ENCODE measurements at regions not wholly inside any gene's neighbourhood (a gene's known extent, or its start where the extent isn't known, plus 50 kb on each side); places are given as distances from the start of the nearest gene placed in this dataset.

GRCh38 chr11:43071338-43071737 lies 240.5 kb upstream of the API5 start:
- TF ChIP-seq POLR2A (IDR thresholded peaks at IDR 0.05), result no peak
- Histone ChIP-seq H3K4me1 (no peaks in the 10 kb centered on the region), H3K9me3 (no peaks in the 10 kb centered on the region), H3K27ac (no peak overlapping the region), H3K36me3 (no peaks in the 10 kb centered on the region), H3K27me3 (no peaks in the 10 kb centered on the region), H3K4me3 (no peak overlapping the region)
- WGBS, 2 donors (ENCODE audit: low coverage in 1 of 2), result 71% methylated on average over 1 of the region's 1 CpG; no CpG with 5 or more reads in 1 of the 2 donors
- ATAC-seq, result no peak

DNA sequence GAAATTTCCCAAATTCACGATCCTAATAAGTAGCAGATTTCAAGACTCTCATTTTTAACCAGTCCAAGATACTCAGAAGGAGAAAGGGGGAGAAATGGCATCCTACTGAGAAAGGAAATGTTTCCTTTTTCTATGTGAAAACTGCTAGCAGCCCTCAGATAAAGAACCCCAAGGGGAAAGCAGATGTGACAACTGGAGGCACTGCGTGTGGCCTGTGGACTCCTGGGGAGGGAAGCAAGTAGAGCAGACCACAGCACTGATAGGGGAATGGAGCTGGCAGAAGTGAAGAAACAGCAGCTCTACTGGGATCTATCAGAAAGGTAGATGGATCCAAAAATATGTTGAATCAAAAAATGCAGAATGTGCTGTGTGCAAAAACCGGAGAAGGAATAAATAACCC lies 239.7 kb upstream of the API5 start:
- WGBS, 2 donors (ENCODE audit: low coverage in 1 of 2), result 45 to 48% methylated on average over 3 of the region's 3 CpGs
- Histone ChIP-seq H3K4me1 (no peaks in the 10 kb centered on the region), H3K36me3 (no peaks in the 10 kb centered on the region), H3K27ac (no peak overlapping the region), H3K27me3 (no peaks in the 10 kb centered on the region), H3K9me3 (no peaks in the 10 kb centered on the region), H3K4me3 (no peak overlapping the region)
- no peak for ATAC-seq
- no peak for TF ChIP-seq EP300 (IDR thresholded peaks at IDR 0.05)
- no peak for TF ChIP-seq POLR2A (IDR thresholded peaks at IDR 0.05)
- TF ChIP-seq, protein P1, sequence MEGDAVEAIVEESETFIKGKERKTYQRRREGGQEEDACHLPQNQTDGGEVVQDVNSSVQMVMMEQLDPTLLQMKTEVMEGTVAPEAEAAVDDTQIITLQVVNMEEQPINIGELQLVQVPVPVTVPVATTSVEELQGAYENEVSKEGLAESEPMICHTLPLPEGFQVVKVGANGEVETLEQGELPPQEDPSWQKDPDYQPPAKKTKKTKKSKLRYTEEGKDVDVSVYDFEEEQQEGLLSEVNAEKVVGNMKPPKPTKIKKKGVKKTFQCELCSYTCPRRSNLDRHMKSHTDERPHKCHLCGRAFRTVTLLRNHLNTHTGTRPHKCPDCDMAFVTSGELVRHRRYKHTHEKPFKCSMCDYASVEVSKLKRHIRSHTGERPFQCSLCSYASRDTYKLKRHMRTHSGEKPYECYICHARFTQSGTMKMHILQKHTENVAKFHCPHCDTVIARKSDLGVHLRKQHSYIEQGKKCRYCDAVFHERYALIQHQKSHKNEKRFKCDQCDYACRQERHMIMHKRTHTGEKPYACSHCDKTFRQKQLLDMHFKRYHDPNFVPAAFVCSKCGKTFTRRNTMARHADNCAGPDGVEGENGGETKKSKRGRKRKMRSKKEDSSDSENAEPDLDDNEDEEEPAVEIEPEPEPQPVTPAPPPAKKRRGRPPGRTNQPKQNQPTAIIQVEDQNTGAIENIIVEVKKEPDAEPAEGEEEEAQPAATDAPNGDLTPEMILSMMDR (IDR thresholded peaks at IDR 0.05), result no peak
- no peak for TF ChIP-seq POLR2AphosphoS5 (IDR thresholded peaks at IDR 0.05)

- TF ChIP-seq, protein P1 (IDR thresholded peaks at IDR 0.05), result no peak
- TF ChIP-seq POLR2AphosphoS5 (IDR thresholded peaks at IDR 0.05) (no peak), POLR2A (IDR thresholded peaks at IDR 0.05) (no peak), EP300 (IDR thresholded peaks at IDR 0.05) (no peak)
- no peaks in the 10 kb centered on the region for H3K4me1 ChIP-seq
- H3K9me3 ChIP-seq, result no peaks in the 10 kb centered on the region
- no peak overlapping the region for H3K27ac ChIP-seq
- ATAC-seq, result no peak
- H3K4me3 ChIP-seq, result no peak overlapping the region
- no peaks in the 10 kb centered on the region for H3K36me3 ChIP-seq
- WGBS, 2 donors (ENCODE audit: low coverage in 1 of 2), result 59 to 69% methylated on average over 4 of the region's 4 CpGs
- H3K27me3 ChIP-seq, result no peaks in the 10 kb centered on the region
Observed at GRCh38 chr11:43072911-43073310, 238.9 kb upstream of the API5 start.

DNA sequence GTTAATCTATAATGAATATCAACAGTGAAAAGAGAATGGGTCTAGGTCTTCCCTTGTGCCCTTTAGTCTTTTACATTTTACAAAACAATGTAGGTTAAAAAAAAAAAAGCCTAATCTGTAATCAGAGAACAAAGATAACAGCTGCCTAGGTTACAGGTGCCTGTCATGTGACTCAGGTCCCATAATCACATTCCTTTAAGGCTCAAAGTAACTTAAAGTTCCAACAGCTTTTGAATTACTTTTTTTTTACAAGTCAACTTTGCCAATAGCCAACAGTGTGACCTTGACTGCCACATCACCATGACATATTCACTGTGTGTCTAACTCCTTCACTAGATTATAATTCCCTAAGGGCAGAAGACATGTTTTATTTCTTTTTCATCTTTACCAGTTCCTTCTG lies 237.0 kb upstream of the API5 start:
- Histone ChIP-seq H3K27ac (no peak overlapping the region), H3K36me3 (no peaks in the 10 kb centered on the region), H3K9me3 (no peaks in the 10 kb centered on the region), H3K27me3 (no peaks in the 10 kb centered on the region), H3K4me1 (no peaks in the 10 kb centered on the region), H3K4me3 (no peak overlapping the region)
- no peak for ATAC-seq
- TF ChIP-seq POLR2A (IDR thresholded peaks at IDR 0.05) (no peak), POLR2AphosphoS5 (IDR thresholded peaks at IDR 0.05) (no peak), EP300 (IDR thresholded peaks at IDR 0.05) (no peak)

GRCh38 chr11:43101113-43101512 lies 210.7 kb upstream of the API5 start:
- Histone ChIP-seq H3K9me3 (peaks cover 0 to 4% (median 0%) of the 10 kb centered on the region in 3 donors), H3K4me1 (no peaks in the 10 kb centered on the region), H3K27ac (no peak overlapping the region), H3K36me3 (no peaks in the 10 kb centered on the region), H3K4me3 (no peak overlapping the region), H3K27me3 (no peaks in the 10 kb centered on the region)
- TF ChIP-seq, protein P1 (IDR thresholded peaks at IDR 0.05), result no peak
- TF ChIP-seq POLR2AphosphoS5 (IDR thresholded peaks at IDR 0.05) (no peak), EP300 (IDR thresholded peaks at IDR 0.05) (no peak), POLR2A (IDR thresholded peaks at IDR 0.05) (no peak)
- no peak for ATAC-seq

GRCh38 chr11:43116071-43116470 lies 195.7 kb upstream of the API5 start:
- H3K27me3 ChIP-seq, result no peaks in the 10 kb centered on the region
- 14 to 33% methylated on average over 1 of the region's 1 CpG for WGBS, 2 donors (ENCODE audit: low coverage in 1 of 2)
- no peaks in the 10 kb centered on the region for H3K9me3 ChIP-seq
- no peak overlapping the region for H3K27ac ChIP-seq
- no peaks in the 10 kb centered on the region for H3K36me3 ChIP-seq
- no peak for ATAC-seq
- H3K4me3 ChIP-seq, result no peak overlapping the region
- H3K4me1 ChIP-seq, result no peaks in the 10 kb centered on the region
- TF ChIP-seq POLR2A (IDR thresholded peaks at IDR 0.05) (no peak), EP300 (IDR thresholded peaks at IDR 0.05) (no peak), POLR2AphosphoS5 (IDR thresholded peaks at IDR 0.05) (no peak)
- TF ChIP-seq, protein P1 (IDR thresholded peaks at IDR 0.05), result no peak

Measured in gastroesophageal sphincter (tissue), 4 donors.